A673 (cell line): ENCODE measurements at regions not wholly inside any gene's neighbourhood (a gene's known extent, or its start where the extent isn't known, plus 50 kb on each side); places are given as distances from the start of the nearest gene placed in this dataset.

ENCODE experiments used
- EZH2 ChIP-seq: fragments of 200-600 bp; sonication (generic); IDR thresholded peaks from 2 replicates; pipeline ENCODE4 v1.6.1; 2017; ENCODE audit warnings: borderline replicate concordance, low read depth, mild to moderate bottlenecking, mixed read lengths, antibody characterized with exemption, low read length; ENCODE audit not compliant: poor library complexity, severe bottlenecking
- TF ChIP-seq, protein P1 (sequence below): fragments of 300-800, 200-600 bp; sonication (generic); conservative IDR thresholded peaks from 2 replicates; pipeline ENCODE4 v1.5.1; 2017; ENCODE audit warnings: low read depth, mild to moderate bottlenecking, antibody characterized with exemption, low read length, moderate library complexity, mixed read lengths

DNA sequence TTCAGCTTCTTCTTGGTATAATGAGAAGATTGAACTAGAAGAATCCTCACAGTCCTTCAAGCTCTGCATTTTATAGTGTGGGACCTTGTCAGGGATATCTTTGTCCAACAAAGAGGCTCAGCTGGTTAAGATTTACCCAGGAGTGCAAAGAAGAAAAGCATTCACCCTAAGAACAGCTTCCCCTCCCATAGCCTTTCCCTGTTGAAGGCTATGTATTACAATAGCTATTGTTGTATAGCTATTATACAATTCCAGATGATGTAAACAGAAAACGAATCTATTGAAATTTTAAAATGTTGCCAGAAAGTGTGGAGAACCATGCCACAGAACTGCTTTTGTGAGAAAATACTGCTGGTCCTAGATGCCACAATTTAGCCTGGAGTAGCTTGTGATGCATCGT lies 85.5 kb upstream of the CNKSR3 start:
- TF ChIP-seq, protein P1, sequence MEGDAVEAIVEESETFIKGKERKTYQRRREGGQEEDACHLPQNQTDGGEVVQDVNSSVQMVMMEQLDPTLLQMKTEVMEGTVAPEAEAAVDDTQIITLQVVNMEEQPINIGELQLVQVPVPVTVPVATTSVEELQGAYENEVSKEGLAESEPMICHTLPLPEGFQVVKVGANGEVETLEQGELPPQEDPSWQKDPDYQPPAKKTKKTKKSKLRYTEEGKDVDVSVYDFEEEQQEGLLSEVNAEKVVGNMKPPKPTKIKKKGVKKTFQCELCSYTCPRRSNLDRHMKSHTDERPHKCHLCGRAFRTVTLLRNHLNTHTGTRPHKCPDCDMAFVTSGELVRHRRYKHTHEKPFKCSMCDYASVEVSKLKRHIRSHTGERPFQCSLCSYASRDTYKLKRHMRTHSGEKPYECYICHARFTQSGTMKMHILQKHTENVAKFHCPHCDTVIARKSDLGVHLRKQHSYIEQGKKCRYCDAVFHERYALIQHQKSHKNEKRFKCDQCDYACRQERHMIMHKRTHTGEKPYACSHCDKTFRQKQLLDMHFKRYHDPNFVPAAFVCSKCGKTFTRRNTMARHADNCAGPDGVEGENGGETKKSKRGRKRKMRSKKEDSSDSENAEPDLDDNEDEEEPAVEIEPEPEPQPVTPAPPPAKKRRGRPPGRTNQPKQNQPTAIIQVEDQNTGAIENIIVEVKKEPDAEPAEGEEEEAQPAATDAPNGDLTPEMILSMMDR, result no peak
- TF ChIP-seq EZH2, result no peak
